VCaP (cell line): ENCODE measurements at regions not wholly inside any gene's neighbourhood (a gene's known extent, or its start where the extent isn't known, plus 50 kb on each side); places are given as distances from the start of the nearest gene placed in this dataset.

Experiments
- H3K27ac ChIP-seq: fragments of 450-650 bp; 2 replicates; pipeline ENCODE4 v1.5.1; 2017
- TF ChIP-seq, protein P1 (sequence below): fragments of 450-650 bp; conservative IDR thresholded peaks from 2 replicates; pipeline ENCODE4 v1.5.1; 2017; ENCODE audit warnings: mild to moderate bottlenecking, moderate library complexity

DNA sequence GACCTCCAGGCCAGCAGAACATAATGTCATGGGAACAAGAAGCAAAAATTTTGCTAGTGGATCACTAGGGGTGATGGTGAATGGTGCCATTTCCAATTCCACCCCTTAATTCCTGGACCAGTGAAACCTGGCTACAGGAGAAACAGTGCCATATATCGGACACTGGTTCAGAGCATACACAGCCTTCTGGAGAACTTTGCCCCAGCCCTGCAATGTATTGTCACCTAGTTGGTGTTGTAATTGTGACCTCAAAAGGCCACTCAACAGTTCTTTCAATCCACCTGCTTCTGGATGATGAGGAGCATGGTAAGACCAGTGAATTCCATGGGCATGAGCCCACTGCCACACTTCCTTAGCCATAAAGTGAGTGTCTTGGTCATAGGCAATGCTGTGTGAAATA is 59.8 kb upstream of the AASS start:
- H3K27ac ChIP-seq, result no peak overlapping the region
- TF ChIP-seq, protein P1, sequence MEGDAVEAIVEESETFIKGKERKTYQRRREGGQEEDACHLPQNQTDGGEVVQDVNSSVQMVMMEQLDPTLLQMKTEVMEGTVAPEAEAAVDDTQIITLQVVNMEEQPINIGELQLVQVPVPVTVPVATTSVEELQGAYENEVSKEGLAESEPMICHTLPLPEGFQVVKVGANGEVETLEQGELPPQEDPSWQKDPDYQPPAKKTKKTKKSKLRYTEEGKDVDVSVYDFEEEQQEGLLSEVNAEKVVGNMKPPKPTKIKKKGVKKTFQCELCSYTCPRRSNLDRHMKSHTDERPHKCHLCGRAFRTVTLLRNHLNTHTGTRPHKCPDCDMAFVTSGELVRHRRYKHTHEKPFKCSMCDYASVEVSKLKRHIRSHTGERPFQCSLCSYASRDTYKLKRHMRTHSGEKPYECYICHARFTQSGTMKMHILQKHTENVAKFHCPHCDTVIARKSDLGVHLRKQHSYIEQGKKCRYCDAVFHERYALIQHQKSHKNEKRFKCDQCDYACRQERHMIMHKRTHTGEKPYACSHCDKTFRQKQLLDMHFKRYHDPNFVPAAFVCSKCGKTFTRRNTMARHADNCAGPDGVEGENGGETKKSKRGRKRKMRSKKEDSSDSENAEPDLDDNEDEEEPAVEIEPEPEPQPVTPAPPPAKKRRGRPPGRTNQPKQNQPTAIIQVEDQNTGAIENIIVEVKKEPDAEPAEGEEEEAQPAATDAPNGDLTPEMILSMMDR, result no peak

DNA sequence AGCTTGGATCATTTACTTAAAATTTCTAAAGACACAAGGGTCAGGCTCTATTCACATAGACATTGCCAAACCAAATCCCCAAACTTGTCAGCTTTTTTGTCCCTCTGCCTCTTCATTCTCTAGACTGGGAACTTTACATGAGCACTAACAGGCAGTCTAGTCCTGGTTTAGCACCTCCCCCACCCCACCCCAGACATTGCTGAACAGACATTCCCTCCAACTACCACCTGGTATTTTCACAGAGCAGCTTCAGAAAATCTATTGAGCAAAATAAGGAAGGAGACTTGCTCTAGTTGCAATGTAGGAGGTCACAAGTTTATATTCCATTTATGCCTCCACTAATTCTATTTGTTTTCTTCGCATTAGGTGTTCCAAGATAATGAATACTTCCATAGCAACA is 56.8 kb upstream of the AASS start:
- H3K27ac ChIP-seq, result no peak overlapping the region
- TF ChIP-seq, protein P1, result no peak

DNA sequence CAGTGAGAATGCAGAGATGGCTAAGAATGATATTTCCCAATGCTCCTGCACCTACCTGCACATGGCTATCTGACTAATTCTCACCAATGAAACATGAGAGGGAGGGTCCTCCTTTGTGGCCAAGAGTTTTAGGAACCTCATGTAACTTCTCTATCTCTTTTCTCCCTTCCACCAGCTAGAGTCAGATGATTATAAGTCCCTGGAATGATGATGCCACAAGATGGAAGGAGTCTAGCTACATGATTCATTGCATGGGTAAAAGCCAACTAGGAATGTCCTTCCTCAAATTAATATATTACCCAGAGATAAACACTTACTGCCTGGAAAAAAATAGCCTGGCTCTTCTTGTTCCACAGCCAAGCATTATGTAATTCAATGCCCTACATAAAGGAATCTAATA is 55.1 kb upstream of the AASS start:
- no peak overlapping the region for H3K27ac ChIP-seq
- TF ChIP-seq, protein P1, result no peak

DNA sequence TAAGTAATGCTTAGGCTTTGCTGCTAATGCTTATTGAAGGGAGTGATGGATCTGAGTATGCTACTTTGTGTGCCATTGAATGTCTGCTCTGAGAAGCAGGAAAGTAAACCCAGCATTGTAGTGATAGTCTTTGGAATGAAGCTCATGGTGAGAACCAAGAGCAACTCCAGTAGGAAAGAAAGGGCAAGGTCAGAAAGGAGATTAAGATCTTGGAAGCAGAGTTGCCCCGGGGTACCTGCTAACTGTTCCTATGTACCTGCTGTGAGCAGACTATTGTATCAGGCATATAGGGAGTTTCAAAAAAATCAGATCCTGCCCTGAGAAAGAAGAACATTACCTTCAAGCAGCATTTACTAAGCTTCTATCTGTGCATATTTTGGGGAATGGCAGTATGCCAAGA is 54.5 kb upstream of the AASS start:
- TF ChIP-seq, protein P1, result no peak
- H3K27ac ChIP-seq, result no peak overlapping the region
